Spleen (tissue), 7 donors: ENCODE measurements at regions not wholly inside any gene's neighbourhood (a gene's known extent, or its start where the extent isn't known, plus 50 kb on each side); places are given as distances from the start of the nearest gene placed in this dataset.

Experiments
- POLR2A ChIP-seq, 3 donors: fragments of 450-650 bp; IDR thresholded peaks; one replicate each; pipeline ENCODE4 v1.5.1; 2017; ENCODE audit warnings: antibody characterized with exemption in 3 of 3, mild to moderate bottlenecking in 1 of 3
- POLR2AphosphoS5 ChIP-seq, 3 donors: sonication (generic); formaldehyde crosslinking; IDR thresholded peaks; one replicate each; pipeline ENCODE4 v1.5.1; 2017; ENCODE audit warnings: antibody characterized with exemption in 3 of 3
- TF ChIP-seq, protein P1 (sequence below), 11 experiments: fragments of 200-600 bp in 7 of 11; fragments of 450-650 bp in 4 of 11; sonication (generic) in 4 of 11; IDR thresholded peaks in 8 of 11; conservative IDR thresholded peaks in 3 of 11; 1 replicate in 7 of 11; 2 replicates in 4 of 11; pipeline versions ENCODE4 v1.4.0 to v1.8.0; 2016 to 2021; ENCODE audit warnings: antibody characterized with exemption in 11 of 11, inconsistent platforms in 4 of 11, mild to moderate bottlenecking in 1 of 11
- donor health status: DM: no; HTN: no; CAD: no; lungs with moderate emphysema.
- donor health status: DM: no; HTN: no; CAD: no.
- donor health status: DM: no; HTN: no; CAD: no.

DNA sequence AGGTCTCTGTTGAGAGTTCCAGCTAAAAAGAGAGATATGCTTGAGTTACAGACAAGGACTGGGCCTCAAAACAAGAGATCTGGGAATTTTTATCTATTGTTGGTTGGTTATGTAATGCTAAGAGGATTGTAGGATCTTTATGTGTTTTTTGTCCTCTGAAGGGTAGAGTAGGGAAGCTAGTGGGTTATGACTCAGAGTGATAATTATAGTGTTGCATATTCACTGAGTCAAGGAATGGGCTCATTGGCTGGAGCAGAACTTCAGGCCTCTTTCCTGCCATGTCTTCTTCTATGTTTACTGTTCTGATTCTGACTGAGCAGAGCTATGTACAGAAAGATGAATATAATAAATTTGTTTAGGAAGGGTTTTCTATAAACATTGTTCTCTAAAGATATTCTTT is 66.1 kb upstream of the NOX3 start:
- TF ChIP-seq, protein P1, sequence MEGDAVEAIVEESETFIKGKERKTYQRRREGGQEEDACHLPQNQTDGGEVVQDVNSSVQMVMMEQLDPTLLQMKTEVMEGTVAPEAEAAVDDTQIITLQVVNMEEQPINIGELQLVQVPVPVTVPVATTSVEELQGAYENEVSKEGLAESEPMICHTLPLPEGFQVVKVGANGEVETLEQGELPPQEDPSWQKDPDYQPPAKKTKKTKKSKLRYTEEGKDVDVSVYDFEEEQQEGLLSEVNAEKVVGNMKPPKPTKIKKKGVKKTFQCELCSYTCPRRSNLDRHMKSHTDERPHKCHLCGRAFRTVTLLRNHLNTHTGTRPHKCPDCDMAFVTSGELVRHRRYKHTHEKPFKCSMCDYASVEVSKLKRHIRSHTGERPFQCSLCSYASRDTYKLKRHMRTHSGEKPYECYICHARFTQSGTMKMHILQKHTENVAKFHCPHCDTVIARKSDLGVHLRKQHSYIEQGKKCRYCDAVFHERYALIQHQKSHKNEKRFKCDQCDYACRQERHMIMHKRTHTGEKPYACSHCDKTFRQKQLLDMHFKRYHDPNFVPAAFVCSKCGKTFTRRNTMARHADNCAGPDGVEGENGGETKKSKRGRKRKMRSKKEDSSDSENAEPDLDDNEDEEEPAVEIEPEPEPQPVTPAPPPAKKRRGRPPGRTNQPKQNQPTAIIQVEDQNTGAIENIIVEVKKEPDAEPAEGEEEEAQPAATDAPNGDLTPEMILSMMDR (IDR thresholded peaks at IDR 0.05 in 8 of 11, conservative IDR thresholded peaks at IDR 0.05 in 3 of 11), result no peak
- TF ChIP-seq POLR2A (IDR thresholded peaks at IDR 0.05) (no peak), POLR2AphosphoS5 (IDR thresholded peaks at IDR 0.05) (no peak)
